ENCODE measurements at regions not wholly inside any gene's neighbourhood (a gene's known extent, or its start where the extent isn't known, plus 50 kb on each side); places are given as distances from the start of the nearest gene placed in this dataset.
"Not testable (repeated sequence)": the region's sequence is repeated elsewhere in the genome, so short reads cannot be mapped to it uniquely, and the experiment has no call there.

DNA sequence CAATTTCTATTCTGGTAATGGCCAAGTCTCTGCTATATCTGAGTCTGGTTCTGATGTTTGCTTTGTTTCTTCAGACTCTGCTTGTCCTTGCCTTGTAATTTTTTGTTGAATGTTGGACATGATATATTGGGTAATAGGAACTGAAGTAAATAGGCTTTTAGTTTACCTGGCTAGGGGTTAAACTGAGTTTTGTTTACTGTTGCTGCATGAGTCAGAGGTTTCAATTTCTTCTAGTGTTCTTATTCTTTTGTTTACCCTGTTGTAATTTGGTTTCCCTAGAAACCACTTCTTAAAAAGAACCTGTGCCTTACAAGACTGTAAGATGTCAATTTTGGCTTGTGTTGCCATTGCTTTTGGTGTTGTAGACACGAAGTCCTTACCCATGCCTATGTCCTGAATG lies 285.0 kb upstream of the KCNH7 start:
- Histone ChIP-seq H3K4me3 (no peak overlapping the region), H3K9me3 (no peaks in the 10 kb centered on the region), H3K27ac (no peak overlapping the region), H3K27me3 (no peaks in the 10 kb centered on the region), H3K36me3 (no peaks in the 10 kb centered on the region), H3K4me1 (no peaks in the 10 kb centered on the region)
- intact Hi-C loops (cut with DNase I) = no loop called here
- no peak for DNase-seq (ENCODE audit: low spot score in 2 of 2)
- TF ChIP-seq, protein P1, sequence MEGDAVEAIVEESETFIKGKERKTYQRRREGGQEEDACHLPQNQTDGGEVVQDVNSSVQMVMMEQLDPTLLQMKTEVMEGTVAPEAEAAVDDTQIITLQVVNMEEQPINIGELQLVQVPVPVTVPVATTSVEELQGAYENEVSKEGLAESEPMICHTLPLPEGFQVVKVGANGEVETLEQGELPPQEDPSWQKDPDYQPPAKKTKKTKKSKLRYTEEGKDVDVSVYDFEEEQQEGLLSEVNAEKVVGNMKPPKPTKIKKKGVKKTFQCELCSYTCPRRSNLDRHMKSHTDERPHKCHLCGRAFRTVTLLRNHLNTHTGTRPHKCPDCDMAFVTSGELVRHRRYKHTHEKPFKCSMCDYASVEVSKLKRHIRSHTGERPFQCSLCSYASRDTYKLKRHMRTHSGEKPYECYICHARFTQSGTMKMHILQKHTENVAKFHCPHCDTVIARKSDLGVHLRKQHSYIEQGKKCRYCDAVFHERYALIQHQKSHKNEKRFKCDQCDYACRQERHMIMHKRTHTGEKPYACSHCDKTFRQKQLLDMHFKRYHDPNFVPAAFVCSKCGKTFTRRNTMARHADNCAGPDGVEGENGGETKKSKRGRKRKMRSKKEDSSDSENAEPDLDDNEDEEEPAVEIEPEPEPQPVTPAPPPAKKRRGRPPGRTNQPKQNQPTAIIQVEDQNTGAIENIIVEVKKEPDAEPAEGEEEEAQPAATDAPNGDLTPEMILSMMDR (IDR thresholded peaks at IDR 0.05) = no peak

DNA sequence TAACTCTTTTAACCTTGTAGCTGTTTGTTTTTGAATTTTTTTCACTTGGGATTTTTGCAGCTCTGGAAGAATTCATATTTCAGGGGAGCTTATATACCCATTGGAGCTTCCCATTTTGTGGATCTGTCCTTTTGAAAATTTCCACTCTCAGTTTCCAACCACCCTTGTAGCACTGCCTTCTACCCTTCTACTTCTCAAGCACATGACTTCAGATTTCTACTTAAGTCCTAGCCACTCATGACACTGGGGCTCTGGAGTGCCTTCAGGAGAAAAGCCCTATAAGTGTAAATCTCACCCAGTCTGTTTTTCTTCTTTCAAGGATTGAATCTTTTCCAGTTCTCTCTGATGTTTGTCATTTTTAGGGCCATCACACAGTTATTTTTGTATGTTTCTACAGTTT lies 283.7 kb upstream of the KCNH7 start:
- no peaks in the 10 kb centered on the region for H3K4me1 ChIP-seq
- no peak for DNase-seq (ENCODE audit: low spot score in 2 of 2)
- intact Hi-C loops (cut with DNase I) = no loop called here
- TF ChIP-seq, protein P1 (IDR thresholded peaks at IDR 0.05) = no peak
- H3K27ac ChIP-seq = no peak overlapping the region
- no peak overlapping the region for H3K4me3 ChIP-seq
- H3K9me3 ChIP-seq = no peaks in the 10 kb centered on the region
- H3K36me3 ChIP-seq = no peaks in the 10 kb centered on the region
- no peaks in the 10 kb centered on the region for H3K27me3 ChIP-seq

DNA sequence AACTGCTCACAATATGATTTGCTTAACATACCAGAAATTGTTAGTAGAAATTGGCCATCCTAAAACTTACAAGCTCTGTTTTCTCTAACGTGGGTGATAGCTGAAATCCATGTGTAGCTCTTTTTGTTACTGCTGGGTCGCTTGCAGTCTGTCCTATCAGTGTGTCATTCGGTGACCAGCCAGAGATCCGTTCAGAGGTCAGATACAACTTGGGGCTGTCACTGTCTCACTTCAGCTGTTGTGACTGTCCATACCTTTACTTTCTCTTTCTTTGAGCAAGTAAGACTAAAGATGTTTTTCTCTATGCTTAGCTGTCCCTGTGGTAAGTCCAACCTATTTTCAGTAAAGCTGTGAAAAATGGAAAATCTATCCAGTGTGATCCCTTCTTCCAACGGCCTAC lies 282.9 kb upstream of the KCNH7 start:
- H3K4me1 ChIP-seq = no peaks in the 10 kb centered on the region
- no peaks in the 10 kb centered on the region for H3K36me3 ChIP-seq
- DNase-seq (ENCODE audit: low spot score in 2 of 2) = no peak
- no peaks in the 10 kb centered on the region for H3K9me3 ChIP-seq
- no peak overlapping the region for H3K27ac ChIP-seq
- no peak overlapping the region for H3K4me3 ChIP-seq
- TF ChIP-seq, protein P1 (IDR thresholded peaks at IDR 0.05) = no peak
- intact Hi-C loops (cut with DNase I) = no loop called here
- no peaks in the 10 kb centered on the region for H3K27me3 ChIP-seq

DNA sequence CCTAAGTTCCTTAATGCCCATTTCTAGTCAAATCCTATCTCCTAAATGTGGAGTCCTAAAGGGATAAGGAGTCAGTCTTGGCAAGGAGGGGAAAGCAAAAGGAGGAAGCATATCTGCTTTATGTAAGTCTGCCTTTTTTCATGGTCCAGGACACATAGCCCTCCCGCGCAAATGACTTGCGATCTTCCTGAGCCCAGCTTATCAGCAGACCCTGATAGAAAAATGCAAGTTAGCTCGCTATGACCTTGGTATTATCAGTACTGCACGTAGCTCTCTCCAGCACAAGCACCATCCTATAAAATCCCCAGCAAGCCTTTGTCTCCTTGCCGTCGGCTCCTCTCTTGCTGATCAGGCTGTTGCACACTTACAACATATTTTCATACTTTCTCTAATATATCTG lies 281.4 kb upstream of the KCNH7 start:
- H3K27me3 ChIP-seq = no peaks in the 10 kb centered on the region
- H3K4me3 ChIP-seq = no peak overlapping the region
- H3K36me3 ChIP-seq = no peaks in the 10 kb centered on the region
- no peak overlapping the region for H3K27ac ChIP-seq
- no peaks in the 10 kb centered on the region for H3K4me1 ChIP-seq
- TF ChIP-seq, protein P1 (IDR thresholded peaks at IDR 0.05) = no peak
- no peak for DNase-seq (ENCODE audit: low spot score in 2 of 2)
- intact Hi-C loops (cut with DNase I) = no loop called here
- H3K9me3 ChIP-seq = no peaks in the 10 kb centered on the region

DNA sequence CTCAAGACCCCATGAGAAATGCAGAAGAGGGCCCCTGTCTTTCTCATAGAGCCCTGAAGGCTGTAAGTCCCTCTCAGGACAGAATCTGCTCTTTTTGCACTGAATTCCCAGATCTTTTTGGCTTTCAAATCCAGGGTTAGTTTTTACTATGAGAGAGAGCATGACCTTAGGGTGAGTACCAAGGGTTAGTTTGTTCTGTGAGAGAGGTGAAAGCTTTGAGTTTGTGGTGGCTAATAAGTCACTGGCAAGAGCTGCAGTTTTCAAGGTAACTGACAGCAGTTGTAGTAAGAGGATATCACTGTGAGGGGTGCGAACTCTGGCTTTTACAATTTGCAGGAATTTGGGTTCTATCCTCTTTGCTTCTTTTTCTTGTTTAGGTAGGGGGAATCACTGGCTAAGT lies 248.4 kb upstream of the KCNH7 start:
- H3K36me3 ChIP-seq = no peaks in the 10 kb centered on the region
- no peaks in the 10 kb centered on the region for H3K4me1 ChIP-seq
- no peak overlapping the region for H3K4me3 ChIP-seq
- DNase-seq (ENCODE audit: low spot score in 2 of 2) = no peak
- intact Hi-C loops (cut with DNase I) = no loop called here
- no peaks in the 10 kb centered on the region for H3K9me3 ChIP-seq
- H3K27ac ChIP-seq = no peak overlapping the region
- TF ChIP-seq, protein P1 (IDR thresholded peaks at IDR 0.05) = no peak
- no peaks in the 10 kb centered on the region for H3K27me3 ChIP-seq

DNA sequence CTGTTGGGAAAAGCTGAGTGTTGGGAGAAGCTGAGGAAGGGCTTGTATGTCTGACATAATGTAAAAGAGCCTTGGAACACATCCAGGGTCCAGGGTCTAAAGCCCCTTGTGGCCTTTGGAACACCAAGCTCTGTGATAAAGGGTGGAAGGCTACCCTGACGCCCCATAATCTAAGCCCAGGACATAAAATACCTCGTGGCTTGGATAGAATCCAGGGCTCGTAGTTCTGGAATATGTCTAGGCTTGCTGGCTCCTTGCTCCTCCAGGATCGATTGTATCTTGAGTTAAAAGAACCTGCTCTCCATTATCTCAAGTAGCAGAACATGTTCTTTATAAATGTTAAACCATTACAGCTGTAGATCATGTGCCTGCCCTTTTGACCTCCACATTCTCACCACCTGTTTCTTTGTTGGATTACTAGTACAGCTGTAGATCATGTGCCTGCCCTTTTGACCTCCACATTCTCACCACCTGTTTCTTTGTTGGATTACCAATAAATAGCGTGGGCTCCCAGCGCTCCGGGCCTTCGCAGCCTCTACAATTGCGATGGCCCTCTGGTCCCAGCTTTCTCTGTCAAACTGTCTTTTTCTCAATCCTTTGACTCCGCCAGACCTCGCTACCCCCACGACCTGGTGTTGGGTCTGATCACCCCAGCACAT lies 246.9 kb upstream of the KCNH7 start:
- H3K36me3 ChIP-seq; H3K27me3 ChIP-seq; DNase-seq (ENCODE audit: low spot score in 2 of 2); H3K9me3 ChIP-seq; H3K27ac ChIP-seq; H3K4me1 ChIP-seq; H3K4me3 ChIP-seq; intact Hi-C loops (cut with DNase I): not testable (repeated sequence)

Data from ascending aorta (tissue), 2 donors.